ENCODE measurements at regions not wholly inside any gene's neighbourhood (a gene's known extent, or its start where the extent isn't known, plus 50 kb on each side); places are given as distances from the start of the nearest gene placed in this dataset.

- TF ChIP-seq LBX2 (CRISPR knock-in tag; IDR thresholded peaks at IDR 0.05; ENCODE audit: borderline replicate concordance) = no peak
- no peak for TF ChIP-seq ZBTB39 (CRISPR knock-in tag; IDR thresholded peaks at IDR 0.05)
- no peak for TF ChIP-seq HMGXB3 (CRISPR knock-in tag; IDR thresholded peaks at IDR 0.05; ENCODE audit: borderline replicate concordance)
- no peak for TF ChIP-seq TSC22D2 (CRISPR knock-in tag; IDR thresholded peaks at IDR 0.05; ENCODE audit: borderline replicate concordance)
- TF ChIP-seq ELF4 (CRISPR knock-in tag; IDR thresholded peaks at IDR 0.05; ENCODE audit: borderline replicate concordance) = no peak
These were observed 330.5 kb downstream of the BUD13 start (continued) for GRCh38 chr11:116442238-116442752.

GRCh38 chr11:116439361-116439677 is 333.5 kb downstream of the BUD13 start:
- no peak for FAIRE-seq
- Histone ChIP-seq H3K27ac (ENCODE audit: extremely low read length, insufficient read depth, low read length) (no peak overlapping the region), H3K27me3 (ENCODE audit: control insufficient read depth in 1 of 2, insufficient read depth in 2 of 2, low read length in 2 of 2) (0 out of 5 replicates have a peak, but pooled peaks cover 0 to 1% of the 10 kb centered on the region in 2 experiments), H3K4me3 (replicated peaks in 1 of 3; ENCODE audit: insufficient read depth in 1 of 3, low read depth in 2 of 3, low read length in 3 of 3) (no peak overlapping the region), H2AFZ (ENCODE audit: low read length) (no peak overlapping the region), H3K79me2 (ENCODE audit: insufficient read depth, low read length) (no peaks in the 10 kb centered on the region), H3K36me3 (replicated peaks in 1 of 2; ENCODE audit: control insufficient read depth in 1 of 2, insufficient read depth in 2 of 2, low read length in 2 of 2) (no peaks in the 10 kb centered on the region), H3K9ac (ENCODE audit: insufficient read depth, low read depth, low read length) (no peak overlapping the region), H3K9me3 (ENCODE audit: low read length) (no peaks in the 10 kb centered on the region), H3K4me2 (ENCODE audit: low read depth, low read length) (no peak overlapping the region), H3K4me1 (ENCODE audit: insufficient read depth, low read length) (no peaks in the 10 kb centered on the region; the same call in 1 of the 2 replicates), H4K20me1 (ENCODE audit: insufficient read depth, low read length) (no peaks in the 10 kb centered on the region)
- intact Hi-C loops (cut with micrococcal nuclease; ENCODE audit: unreplicated experiment) = no loop called here
- no peak for ATAC-seq
- ChIA-PET POLR2A (no interaction called here), CTCF (ENCODE audit: low intra/inter-chr PET ratio, low total read pairs) (no interaction called here)
- TF ChIP-seq ZBTB34 (CRISPR knock-in tag; IDR thresholded peaks at IDR 0.05) (no peak), MED8 (CRISPR knock-in tag; IDR thresholded peaks at IDR 0.05; ENCODE audit: insufficient replicate concordance) (no peak), ZNF607 (CRISPR knock-in tag; IDR thresholded peaks at IDR 0.05; ENCODE audit: borderline replicate concordance) (no peak), ZNF674 (CRISPR knock-in tag; IDR thresholded peaks at IDR 0.05; ENCODE audit: low read depth) (no peak), ZNF3 (CRISPR knock-in tag; IDR thresholded peaks at IDR 0.05) (no peak), ZNF709 (CRISPR knock-in tag; IDR thresholded peaks at IDR 0.05) (no peak), PTBP1 (IDR thresholded peaks at IDR 0.05; ENCODE audit: low read depth, low read length, poor library complexity, severe bottlenecking) (no peak), TP53 (CRISPR knock-in tag; conservative IDR thresholded peaks at IDR 0.05) (no peak), ZNF296 (CRISPR knock-in tag; conservative IDR thresholded peaks at IDR 0.05) (no peak), TAF15 (IDR thresholded peaks at IDR 0.05; ENCODE audit: low read depth, low read length, poor library complexity, severe bottlenecking) (no peak), ZNF598 (CRISPR knock-in tag; IDR thresholded peaks at IDR 0.05; ENCODE audit: borderline replicate concordance) (no peak)
- no TSS peak for BruUV-seq (replicated peaks)
- in situ Hi-C loops (cut with HindIII; ENCODE audit: extremely low pct_ligation_motif_present, low pct_unique_long_range_greater_than_20kb) = no loop called here
- no peak for DNase-seq (ENCODE audit: low spot score)

Measured in HepG2 (cell line).